GM12878 (cell line): ENCODE measurements at regions not wholly inside any gene's neighbourhood (a gene's known extent, or its start where the extent isn't known, plus 50 kb on each side); places are given as distances from the start of the nearest gene placed in this dataset.

Experiments
- ATAC-seq: fragments of 200-7000 bp; cut with Tn5 transposase; 3 replicates; pipeline ENCODE4 v1.9.1; 2020; ENCODE audit warnings: mild to moderate bottlenecking, moderate library complexity
- BruUV-seq: library from RNA; stranded (reverse); fragments of 400-500 nt; replicated peaks from 2 replicates; lab custom pipeline; 2021; lab: Mats Ljungman, UMichigan
- CTCF ChIA-PET: fragments of 300-600 bp; sonication (Branson Sonifier 250); formaldehyde crosslinking; extraction: SDS; loops from one replicate; lab custom pipeline; 2021; ENCODE audit warnings: inconsistent platforms; lab: Yijun Ruan, JAX
- POLR2A ChIA-PET: fragments of 350-600 bp; formaldehyde crosslinking; extraction: SDS; loops from one replicate; lab custom pipeline; 2021; ENCODE audit warnings: inconsistent platforms; lab: Charles Lee
- RAD21 ChIA-PET: fragments of 300-600 bp; sonication (Branson Sonifier 250); formaldehyde crosslinking; loops from one replicate; lab custom pipeline; 2023; ENCODE audit warnings: antibody characterized with exemption; ENCODE audit not compliant: unreplicated experiment; lab: Charles Lee
- SMC1A ChIA-PET: fragments of 300-600 bp; sonication (Branson Sonifier 250); formaldehyde crosslinking; loops from one replicate; lab custom pipeline; 2023; ENCODE audit not compliant: unreplicated experiment, uncharacterized antibody; lab: Charles Lee
- DNase-seq: peaks from one replicate; pipeline ENCODE4 v3.0.0-alpha.2; 2011; ENCODE audit warnings: low read depth, low spot score
- FAIRE-seq: peaks from 3 replicates; lab custom pipeline; 2011; peaks lifted over from hg19 to GRCh38; lab: Jason Lieb, UNC
- H2AFZ ChIP-seq: 2 replicates; pipeline ENCODE4 v1.6.0; 2011; ENCODE audit warnings: low read depth, low read length, control low read depth; ENCODE audit not compliant: control insufficient read depth
- H3K27ac ChIP-seq: 2 replicates; pipeline ENCODE4 v1.5.1; 2011; ENCODE audit warnings: control low read depth; ENCODE audit not compliant: control insufficient read depth, insufficient read depth
- H3K27me3 ChIP-seq, 2 experiments: replicated peaks in 1 of 2; 2 replicates each; pipeline versions ENCODE4 v1.6.0 to v1.6.1; 2011; ENCODE audit warnings: low read length in 1 of 2; ENCODE audit not compliant: control insufficient read depth in 2 of 2, insufficient read depth in 2 of 2
- H3K36me3 ChIP-seq, 2 experiments: 2 replicates each; pipeline ENCODE4 v1.5.1; 2011; ENCODE audit warnings: low read length in 1 of 2; ENCODE audit not compliant: control insufficient read depth in 2 of 2, insufficient read depth in 2 of 2
- H3K4me1 ChIP-seq: 2 replicates; pipeline ENCODE4 v1.6.1; 2011; ENCODE audit warnings: mild to moderate bottlenecking, low read length, moderate library complexity, mixed read lengths; ENCODE audit not compliant: control insufficient read depth, insufficient read depth
- H3K4me2 ChIP-seq: 2 replicates; pipeline ENCODE4 v1.6.0; 2011; ENCODE audit warnings: control low read depth; ENCODE audit not compliant: control insufficient read depth, insufficient read depth
- H3K4me3 ChIP-seq: fragments of 200-600 bp; sonication (generic); 2 replicates; pipeline ENCODE4 v1.5.1; 2016
- H3K79me2 ChIP-seq: 2 replicates; pipeline ENCODE4 v1.6.0; 2011; ENCODE audit warnings: low read length; ENCODE audit not compliant: control insufficient read depth, insufficient read depth
- H3K9ac ChIP-seq: 2 replicates; pipeline ENCODE4 v1.8.0; 2011; ENCODE audit warnings: low read length, control low read depth, mixed read lengths; ENCODE audit not compliant: control insufficient read depth, insufficient read depth
- H3K9me3 ChIP-seq: replicated peaks from 3 replicates; pipeline ENCODE4 v1.5.1; 2011; ENCODE audit warnings: mild to moderate bottlenecking, low read length; ENCODE audit not compliant: control insufficient read depth, insufficient read depth
- H4K20me1 ChIP-seq: 2 replicates; pipeline ENCODE4 v1.6.0; 2011; ENCODE audit not compliant: control insufficient read depth, insufficient read depth
- FOXK2 ChIP-seq: fragments of 450-650 bp; IDR thresholded peaks from 2 replicates; pipeline ENCODE4 v1.6.1; 2017; ENCODE audit warnings: mild to moderate bottlenecking, moderate library complexity
- NFYA ChIP-seq: IDR thresholded peaks from 2 replicates; pipeline ENCODE4 v1.6.1; 2011; ENCODE audit warnings: low read depth, mild to moderate bottlenecking, low read length, improper control_type of control experiment, borderline replicate concordance
- NFYB ChIP-seq: IDR thresholded peaks from 2 replicates; pipeline ENCODE4 v1.6.1; 2011; ENCODE audit warnings: low read depth, mild to moderate bottlenecking, low read length, improper control_type of control experiment, moderate library complexity; ENCODE audit not compliant: insufficient read depth
- RB1 ChIP-seq: fragments of 450-650 bp; formaldehyde crosslinking; IDR thresholded peaks from 2 replicates; pipeline ENCODE4 v1.6.1; 2017; ENCODE audit warnings: mild to moderate bottlenecking, borderline replicate concordance
- SMC3 ChIP-seq: IDR thresholded peaks from 2 replicates; pipeline ENCODE4 v1.6.1; 2011; ENCODE audit warnings: low read length, improper control_type of control experiment, borderline replicate concordance
- STAT3 ChIP-seq: IDR thresholded peaks from 2 replicates; pipeline ENCODE4 v1.6.1; 2011; ENCODE audit warnings: low read depth, low read length, improper control_type of control experiment
- ZNF274 ChIP-seq: IDR thresholded peaks from one replicate; pipeline ENCODE4 v1.8.0; 2011; ENCODE audit not compliant: insufficient read length, insufficient read depth
- whole genome bisulfite sequencing: methylation state at CpG from one replicate; pipeline ENCODE4 v1.1.6; 2016; ENCODE audit warnings: low lambda C conversion rate; ENCODE audit not compliant: insufficient replicate concordance, insufficient coverage; ENCODE audit errors: missing lambda C conversion rate; 5-methylcytosine and 5-hydroxymethylcytosine counted together
- in situ Hi-C: fragments of 300-500 bp; cut with MboI; formaldehyde crosslinking; loops from 9 replicates; pipeline ENCODE4 v1.14.3; 2018; ENCODE audit warnings: mixed read lengths
- intact Hi-C: fragments of 100-400 bp; cut with micrococcal nuclease; formaldehyde crosslinking; loops from one replicate; pipeline ENCODE4 v1.14.2; 2022; ENCODE audit not compliant: unreplicated experiment
- TF ChIP-seq, protein P1 (sequence below): fragments of 150-350 bp; IDR thresholded peaks from 2 replicates; pipeline ENCODE4 v1.6.1; 2016; ENCODE audit warnings: low read depth, low read length
- TF ChIP-seq, protein P2 (sequence below): IDR thresholded peaks from 2 replicates; pipeline ENCODE4 v1.6.1; 2012; ENCODE audit warnings: low read depth, low read length, improper control_type of control experiment
- TF ChIP-seq, protein P3 (sequence below): fragments of 450-650 bp; IDR thresholded peaks from 2 replicates; pipeline ENCODE4 v1.6.1; 2018; ENCODE audit warnings: borderline replicate concordance, mild to moderate bottlenecking; ENCODE audit not compliant: partially characterized antibody

DNA sequence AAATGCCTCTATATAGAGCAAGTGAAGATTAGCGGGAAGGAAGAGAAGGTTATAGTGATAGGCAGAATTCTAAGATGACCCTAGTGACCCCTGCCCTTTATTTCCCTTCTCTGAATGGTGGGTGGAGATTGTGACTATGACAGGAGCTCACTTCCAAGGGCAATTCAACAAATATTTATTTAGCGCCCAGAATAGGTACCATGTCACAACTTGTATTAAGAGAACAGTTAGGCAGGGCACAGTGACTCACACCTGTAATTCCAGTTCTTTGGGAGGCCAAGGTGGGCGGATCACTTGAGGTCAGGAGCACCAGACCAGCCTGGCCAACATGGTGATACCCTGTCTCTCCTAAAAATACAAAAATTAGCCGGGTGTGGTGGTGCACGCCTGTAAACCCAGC, 236.0 kb upstream of the POGK start:
- no peak for TF ChIP-seq ZNF274
- TF ChIP-seq, protein P1, sequence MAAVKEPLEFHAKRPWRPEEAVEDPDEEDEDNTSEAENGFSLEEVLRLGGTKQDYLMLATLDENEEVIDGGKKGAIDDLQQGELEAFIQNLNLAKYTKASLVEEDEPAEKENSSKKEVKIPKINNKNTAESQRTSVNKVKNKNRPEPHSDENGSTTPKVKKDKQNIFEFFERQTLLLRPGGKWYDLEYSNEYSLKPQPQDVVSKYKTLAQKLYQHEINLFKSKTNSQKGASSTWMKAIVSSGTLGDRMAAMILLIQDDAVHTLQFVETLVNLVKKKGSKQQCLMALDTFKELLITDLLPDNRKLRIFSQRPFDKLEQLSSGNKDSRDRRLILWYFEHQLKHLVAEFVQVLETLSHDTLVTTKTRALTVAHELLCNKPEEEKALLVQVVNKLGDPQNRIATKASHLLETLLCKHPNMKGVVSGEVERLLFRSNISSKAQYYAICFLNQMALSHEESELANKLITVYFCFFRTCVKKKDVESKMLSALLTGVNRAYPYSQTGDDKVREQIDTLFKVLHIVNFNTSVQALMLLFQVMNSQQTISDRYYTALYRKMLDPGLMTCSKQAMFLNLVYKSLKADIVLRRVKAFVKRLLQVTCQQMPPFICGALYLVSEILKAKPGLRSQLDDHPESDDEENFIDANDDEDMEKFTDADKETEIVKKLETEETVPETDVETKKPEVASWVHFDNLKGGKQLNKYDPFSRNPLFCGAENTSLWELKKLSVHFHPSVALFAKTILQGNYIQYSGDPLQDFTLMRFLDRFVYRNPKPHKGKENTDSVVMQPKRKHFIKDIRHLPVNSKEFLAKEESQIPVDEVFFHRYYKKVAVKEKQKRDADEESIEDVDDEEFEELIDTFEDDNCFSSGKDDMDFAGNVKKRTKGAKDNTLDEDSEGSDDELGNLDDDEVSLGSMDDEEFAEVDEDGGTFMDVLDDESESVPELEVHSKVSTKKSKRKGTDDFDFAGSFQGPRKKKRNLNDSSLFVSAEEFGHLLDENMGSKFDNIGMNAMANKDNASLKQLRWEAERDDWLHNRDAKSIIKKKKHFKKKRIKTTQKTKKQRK = no peak
- TF ChIP-seq FOXK2 = no peak
- TF ChIP-seq STAT3 = no peak
- TF ChIP-seq NFYA = no peak
- TF ChIP-seq, protein P2, sequence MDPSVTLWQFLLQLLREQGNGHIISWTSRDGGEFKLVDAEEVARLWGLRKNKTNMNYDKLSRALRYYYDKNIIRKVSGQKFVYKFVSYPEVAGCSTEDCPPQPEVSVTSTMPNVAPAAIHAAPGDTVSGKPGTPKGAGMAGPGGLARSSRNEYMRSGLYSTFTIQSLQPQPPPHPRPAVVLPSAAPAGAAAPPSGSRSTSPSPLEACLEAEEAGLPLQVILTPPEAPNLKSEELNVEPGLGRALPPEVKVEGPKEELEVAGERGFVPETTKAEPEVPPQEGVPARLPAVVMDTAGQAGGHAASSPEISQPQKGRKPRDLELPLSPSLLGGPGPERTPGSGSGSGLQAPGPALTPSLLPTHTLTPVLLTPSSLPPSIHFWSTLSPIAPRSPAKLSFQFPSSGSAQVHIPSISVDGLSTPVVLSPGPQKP = no peak
- no peak for TF ChIP-seq RB1
- no peak for TF ChIP-seq SMC3
- TF ChIP-seq, protein P3, sequence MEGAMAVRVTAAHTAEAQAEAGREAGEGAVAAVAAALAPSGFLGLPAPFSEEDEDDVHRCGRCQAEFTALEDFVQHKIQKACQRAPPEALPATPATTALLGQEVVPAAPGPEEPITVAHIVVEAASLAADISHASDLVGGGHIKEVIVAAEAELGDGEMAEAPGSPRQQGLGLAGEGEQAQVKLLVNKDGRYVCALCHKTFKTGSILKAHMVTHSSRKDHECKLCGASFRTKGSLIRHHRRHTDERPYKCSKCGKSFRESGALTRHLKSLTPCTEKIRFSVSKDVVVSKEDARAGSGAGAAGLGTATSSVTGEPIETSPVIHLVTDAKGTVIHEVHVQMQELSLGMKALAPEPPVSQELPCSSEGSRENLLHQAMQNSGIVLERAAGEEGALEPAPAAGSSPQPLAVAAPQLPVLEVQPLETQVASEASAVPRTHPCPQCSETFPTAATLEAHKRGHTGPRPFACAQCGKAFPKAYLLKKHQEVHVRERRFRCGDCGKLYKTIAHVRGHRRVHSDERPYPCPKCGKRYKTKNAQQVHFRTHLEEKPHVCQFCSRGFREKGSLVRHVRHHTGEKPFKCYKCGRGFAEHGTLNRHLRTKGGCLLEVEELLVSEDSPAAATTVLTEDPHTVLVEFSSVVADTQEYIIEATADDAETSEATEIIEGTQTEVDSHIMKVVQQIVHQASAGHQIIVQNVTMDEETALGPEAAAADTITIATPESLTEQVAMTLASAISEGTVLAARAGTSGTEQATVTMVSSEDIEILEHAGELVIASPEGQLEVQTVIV = no peak
- no peak for TF ChIP-seq NFYB
- TF ChIP-seq, all 136 proteins: peak for 0
- no peaks in the 10 kb centered on the region for H3K27me3 ChIP-seq
- no peaks in the 10 kb centered on the region for H4K20me1 ChIP-seq
- ChIA-PET SMC1A (no interaction called here), POLR2A (no interaction called here), CTCF (no interaction called here), RAD21 (interaction anchor here (0.6 kb wide), 1 partner anchor 276 kb away, joined by 4 read pairs; no protein-coding TSS in a partner anchor)
- no peak overlapping the region for H2AFZ ChIP-seq
- 18% methylated on average over 5 of the region's 5 CpGs for WGBS
- intact Hi-C loops = no loop called here
- H3K9me3 ChIP-seq = no peaks in the 10 kb centered on the region
- H3K4me3 ChIP-seq = no peak overlapping the region
- no peak for FAIRE-seq
- no peak overlapping the region for H3K27ac ChIP-seq
- no peak for DNase-seq
- H3K79me2 ChIP-seq = no peaks in the 10 kb centered on the region
- BruUV-seq = no TSS peak
- H3K4me1 ChIP-seq = no peaks in the 10 kb centered on the region
- no peaks in the 10 kb centered on the region for H3K36me3 ChIP-seq
- ATAC-seq = no peak
- H3K4me2 ChIP-seq = no peak overlapping the region
- no peak overlapping the region for H3K9ac ChIP-seq
- in situ Hi-C loops = no loop called here
